ENCODE measurements at regions not wholly inside any gene's neighbourhood (a gene's known extent, or its start where the extent isn't known, plus 50 kb on each side); places are given as distances from the start of the nearest gene placed in this dataset.

DNA sequence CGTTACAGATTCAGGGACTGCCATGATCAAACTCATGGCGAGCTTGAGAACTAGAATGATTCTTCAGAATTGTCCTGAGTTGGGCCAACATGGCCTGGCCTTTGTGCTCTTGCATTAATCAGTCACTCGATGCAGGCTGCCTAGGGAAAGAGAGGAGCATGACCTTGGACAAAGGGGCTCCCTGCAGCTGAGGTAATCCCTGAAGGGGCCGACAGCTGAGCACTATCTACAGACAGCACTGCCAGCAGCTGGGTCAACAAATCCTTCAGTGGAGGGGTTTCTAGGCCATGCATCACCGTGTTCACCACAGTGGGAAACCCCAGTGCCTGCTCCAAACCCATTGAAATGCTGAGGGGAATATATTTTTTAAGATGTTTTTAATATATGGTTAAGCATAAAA, 159.5 kb upstream of the POU2AF2 start:
- TF ChIP-seq, protein P1, sequence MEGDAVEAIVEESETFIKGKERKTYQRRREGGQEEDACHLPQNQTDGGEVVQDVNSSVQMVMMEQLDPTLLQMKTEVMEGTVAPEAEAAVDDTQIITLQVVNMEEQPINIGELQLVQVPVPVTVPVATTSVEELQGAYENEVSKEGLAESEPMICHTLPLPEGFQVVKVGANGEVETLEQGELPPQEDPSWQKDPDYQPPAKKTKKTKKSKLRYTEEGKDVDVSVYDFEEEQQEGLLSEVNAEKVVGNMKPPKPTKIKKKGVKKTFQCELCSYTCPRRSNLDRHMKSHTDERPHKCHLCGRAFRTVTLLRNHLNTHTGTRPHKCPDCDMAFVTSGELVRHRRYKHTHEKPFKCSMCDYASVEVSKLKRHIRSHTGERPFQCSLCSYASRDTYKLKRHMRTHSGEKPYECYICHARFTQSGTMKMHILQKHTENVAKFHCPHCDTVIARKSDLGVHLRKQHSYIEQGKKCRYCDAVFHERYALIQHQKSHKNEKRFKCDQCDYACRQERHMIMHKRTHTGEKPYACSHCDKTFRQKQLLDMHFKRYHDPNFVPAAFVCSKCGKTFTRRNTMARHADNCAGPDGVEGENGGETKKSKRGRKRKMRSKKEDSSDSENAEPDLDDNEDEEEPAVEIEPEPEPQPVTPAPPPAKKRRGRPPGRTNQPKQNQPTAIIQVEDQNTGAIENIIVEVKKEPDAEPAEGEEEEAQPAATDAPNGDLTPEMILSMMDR (IDR thresholded peaks at IDR 0.05) = no peak
- no peak for TF ChIP-seq POLR2A (IDR thresholded peaks at IDR 0.05)

Measured in lower leg skin (tissue), 3 donors.